Trophoblast cell (in vitro differentiated cells and primary cell): ENCODE measurements at regions not wholly inside any gene's neighbourhood (a gene's known extent, or its start where the extent isn't known, plus 50 kb on each side); places are given as distances from the start of the nearest gene placed in this dataset.

Source experiments
- DNase-seq, 2 donors: peaks; one replicate each; pipeline ENCODE4 v3.0.0-alpha.2; 2016
- H2AFZ ChIP-seq: 2 replicates; pipeline ENCODE4 v1.6.1; 2013; ENCODE audit warnings: low read length, moderate library complexity, mild to moderate bottlenecking; ENCODE audit not compliant: insufficient read depth, poor library complexity
- H2AK5ac ChIP-seq: 2 replicates; pipeline ENCODE4 v1.6.1; 2013; ENCODE audit warnings: mild to moderate bottlenecking, low read length
- H2BK120ac ChIP-seq: 2 replicates; pipeline ENCODE4 v1.6.1; 2013; ENCODE audit warnings: low read length, mild to moderate bottlenecking, moderate library complexity; ENCODE audit not compliant: insufficient read depth, poor library complexity
- H2BK12ac ChIP-seq: 2 replicates; pipeline ENCODE4 v1.6.1; 2013; ENCODE audit warnings: mild to moderate bottlenecking, low read length, moderate library complexity
- H2BK5ac ChIP-seq: 2 replicates; pipeline ENCODE4 v1.6.1; 2013; ENCODE audit warnings: low read length, low read depth, moderate library complexity, mild to moderate bottlenecking; ENCODE audit not compliant: poor library complexity
- H3K14ac ChIP-seq: 2 replicates; pipeline ENCODE4 v1.6.1; 2013; ENCODE audit warnings: mild to moderate bottlenecking, low read length
- H3K18ac ChIP-seq: 2 replicates; pipeline ENCODE4 v1.6.1; 2013; ENCODE audit warnings: mild to moderate bottlenecking, low read length
- H3K23ac ChIP-seq: 2 replicates; pipeline ENCODE4 v1.6.1; 2013; ENCODE audit warnings: low read length
- H3K27ac ChIP-seq: 2 replicates; pipeline ENCODE4 v1.5.1; 2013; ENCODE audit warnings: low read depth, mild to moderate bottlenecking, inconsistent platforms, low read length, moderate library complexity
- H3K27me3 ChIP-seq: 2 replicates; pipeline ENCODE4 v1.6.1; 2013; ENCODE audit warnings: inconsistent platforms, mild to moderate bottlenecking, low read length, moderate library complexity; ENCODE audit not compliant: insufficient read depth
- H3K36me3 ChIP-seq, 2 experiments: 1 replicate in 1 of 2; 2 replicates in 1 of 2; pipeline ENCODE4 v1.6.1; 2013; ENCODE audit warnings: low read length in 2 of 2, mild to moderate bottlenecking in 2 of 2, moderate library complexity in 1 of 2; ENCODE audit not compliant: insufficient read depth in 2 of 2, control insufficient read depth in 1 of 2
- H3K4ac ChIP-seq: 2 replicates; pipeline ENCODE4 v1.6.1; 2013; ENCODE audit warnings: low read depth, mild to moderate bottlenecking, low read length, moderate library complexity
- H3K4me1 ChIP-seq, 2 experiments: 1 replicate in 1 of 2; 2 replicates in 1 of 2; pipeline ENCODE4 v1.6.1; 2013; ENCODE audit warnings: low read length in 2 of 2, mild to moderate bottlenecking in 2 of 2, moderate library complexity in 1 of 2; ENCODE audit not compliant: insufficient read depth in 2 of 2, control insufficient read depth in 1 of 2
- H3K4me2 ChIP-seq: 2 replicates; pipeline ENCODE4 v1.6.1; 2013; ENCODE audit warnings: inconsistent platforms, mild to moderate bottlenecking, low read length, moderate library complexity
- H3K4me3 ChIP-seq: 2 replicates; pipeline ENCODE4 v1.5.1; 2013; ENCODE audit warnings: mild to moderate bottlenecking, low read depth, low read length, inconsistent platforms
- H3K79me1 ChIP-seq: one replicate; pipeline ENCODE4 v1.6.1; 2013; ENCODE audit warnings: low read length
- H3K79me2 ChIP-seq: 2 replicates; pipeline ENCODE4 v1.6.1; 2013; ENCODE audit warnings: low read length, mild to moderate bottlenecking; ENCODE audit not compliant: control insufficient read depth, insufficient read depth, poor library complexity
- H3K9ac ChIP-seq: 2 replicates; pipeline ENCODE4 v1.6.1; 2013; ENCODE audit warnings: mild to moderate bottlenecking, low read length
- H3K9me3 ChIP-seq: 2 replicates; pipeline ENCODE4 v1.6.1; 2013; ENCODE audit warnings: low read depth, mild to moderate bottlenecking, control low read depth, inconsistent platforms, low read length; ENCODE audit not compliant: insufficient read depth
- H4K12ac ChIP-seq: 2 replicates; pipeline ENCODE4 v1.6.1; 2013; ENCODE audit warnings: low read depth, mild to moderate bottlenecking, low read length, moderate library complexity
- H4K8ac ChIP-seq: 2 replicates; pipeline ENCODE4 v1.6.1; 2013; ENCODE audit warnings: low read depth, mild to moderate bottlenecking, low read length, moderate library complexity
- H4K91ac ChIP-seq: one replicate; pipeline ENCODE4 v1.6.1; 2013; ENCODE audit warnings: low read depth, mild to moderate bottlenecking, low read length, moderate library complexity
- WGBS: extraction: QIAGEN DNeasy Blood & Tissue Kit; methylation state at CpG from one replicate; pipeline ENCODE4 v1.1.7; 2013; ENCODE audit warnings: missing lambda C conversion rate; ENCODE audit not compliant: insufficient read length, insufficient coverage; ENCODE audit errors: extremely low coverage; 5-methylcytosine and 5-hydroxymethylcytosine counted together

DNA sequence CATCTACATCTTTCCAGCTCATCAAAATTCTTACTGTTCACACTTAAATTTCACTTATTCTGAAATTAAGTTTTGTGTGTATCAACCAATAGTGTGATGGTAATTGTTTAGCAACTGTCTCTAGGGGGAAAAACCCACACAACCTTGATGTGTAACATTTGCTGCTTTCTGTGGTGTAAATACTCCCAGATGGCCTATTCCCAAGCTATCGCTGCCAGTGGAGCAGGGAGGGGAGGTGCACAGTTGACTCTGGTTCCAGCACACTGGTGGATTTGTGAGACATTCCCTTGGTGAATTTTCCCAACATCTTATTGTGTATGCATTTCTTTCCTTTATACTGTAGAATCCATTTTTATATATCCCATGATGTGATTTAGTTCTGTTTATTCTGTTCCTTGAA lies 275.9 kb upstream of the SHH start:
- no peaks in the 10 kb centered on the region for H3K9me3 ChIP-seq
- H4K91ac ChIP-seq, result no peak overlapping the region
- H3K4me3 ChIP-seq, result no peak overlapping the region
- H3K18ac ChIP-seq, result no peak overlapping the region
- H3K36me3 ChIP-seq, result no peaks in the 10 kb centered on the region
- no peaks in the 10 kb centered on the region for H3K79me1 ChIP-seq
- no peak overlapping the region for H2AK5ac ChIP-seq
- no peak overlapping the region for H2BK12ac ChIP-seq
- no peak for DNase-seq
- H3K79me2 ChIP-seq, result no peaks in the 10 kb centered on the region
- H3K23ac ChIP-seq, result no peak overlapping the region
- no peak overlapping the region for H2BK120ac ChIP-seq
- no peak overlapping the region for H2AFZ ChIP-seq
- no peak overlapping the region for H3K9ac ChIP-seq
- H3K14ac ChIP-seq, result no peak overlapping the region
- H3K4ac ChIP-seq, result no peak overlapping the region
- no peak overlapping the region for H3K27ac ChIP-seq
- WGBS, result no CpG with 5 or more reads among the region's 1 CpG
- no peak overlapping the region for H4K12ac ChIP-seq
- H2BK5ac ChIP-seq, result no peak overlapping the region
- no peaks in the 10 kb centered on the region for H3K4me1 ChIP-seq
- H3K4me2 ChIP-seq, result no peak overlapping the region
- H4K8ac ChIP-seq, result no peak overlapping the region
- no peaks in the 10 kb centered on the region for H3K27me3 ChIP-seq

DNA sequence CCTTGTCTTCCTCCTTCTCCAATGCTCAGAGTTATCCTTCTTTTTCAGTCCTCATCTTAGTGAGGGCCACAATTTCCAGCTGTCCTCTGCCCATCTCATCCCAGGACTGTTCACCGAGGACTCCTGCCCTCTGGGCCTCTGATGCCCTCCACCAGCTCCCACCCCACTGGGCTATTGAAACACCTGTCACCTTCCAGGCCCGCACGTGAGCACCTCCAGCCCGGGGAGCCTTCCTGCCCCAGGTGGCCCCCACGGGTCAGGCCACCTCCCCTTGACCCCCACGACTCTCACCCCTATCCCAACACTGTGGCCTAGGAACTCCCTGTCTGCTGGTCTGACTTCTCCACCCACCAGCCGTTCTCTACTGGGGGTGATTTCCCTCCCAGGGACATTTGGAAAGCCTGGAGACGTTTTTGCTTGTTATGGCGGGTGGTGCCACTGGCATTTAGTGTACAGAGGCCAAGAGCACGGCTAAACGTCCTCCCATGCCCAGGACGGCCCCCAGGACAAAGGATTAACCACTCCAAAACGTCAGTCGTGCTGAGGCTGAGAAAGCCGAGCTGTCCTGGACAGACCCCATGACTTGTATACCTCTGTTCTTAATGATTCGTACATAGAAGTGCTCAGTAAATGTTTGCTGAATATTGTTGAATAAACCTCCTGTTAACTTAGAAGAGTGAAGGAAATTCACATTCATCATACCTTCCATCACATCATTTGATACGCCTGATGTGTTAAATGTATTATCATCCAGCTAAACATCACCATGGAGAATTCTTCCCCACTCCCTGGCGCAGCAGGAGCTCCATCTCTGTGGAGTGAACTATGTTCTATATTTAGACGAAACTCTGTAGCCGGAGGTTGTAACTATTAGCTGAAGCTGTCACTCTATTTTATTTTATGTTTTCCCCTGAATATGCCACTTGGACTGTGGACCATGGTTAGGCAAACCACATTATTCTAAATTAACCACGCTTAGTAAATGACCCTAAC lies 270.1 kb upstream of the SHH start:
- H3K36me3 ChIP-seq, result no peaks in the 10 kb centered on the region
- H3K4me3 ChIP-seq, result peak overlapping the region; percentile 50
- no CpG with 5 or more reads among the region's 21 CpGs for WGBS

DNA sequence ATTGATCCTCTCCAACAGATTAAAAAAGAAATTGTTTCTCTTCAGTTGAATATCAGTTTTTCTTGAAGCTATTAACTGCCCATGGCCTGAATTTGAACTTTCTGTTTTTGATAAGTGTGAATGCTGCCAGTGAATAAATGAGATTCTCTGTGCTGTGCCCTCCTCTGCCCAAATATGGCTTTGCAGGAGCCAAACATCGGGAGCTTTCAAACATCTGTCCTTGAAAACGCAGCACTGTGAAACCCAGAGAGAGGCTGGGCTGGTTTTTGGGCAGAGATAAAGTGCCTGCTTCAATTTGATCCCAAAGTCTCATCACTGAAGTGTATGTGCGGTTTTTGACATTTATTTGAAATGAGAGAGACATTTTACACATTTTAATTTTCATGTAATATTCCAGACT lies 268.3 kb upstream of the SHH start:
- no peak for DNase-seq
- Histone ChIP-seq H3K4ac (no peak overlapping the region), H4K12ac (no peak overlapping the region), H3K79me1 (no peaks in the 10 kb centered on the region), H3K9me3 (peaks cover 4% of the 10 kb centered on the region), H3K23ac (no peak overlapping the region), H3K79me2 (no peaks in the 10 kb centered on the region), H3K18ac (no peak overlapping the region), H3K9ac (no peak overlapping the region), H2AK5ac (no peak overlapping the region), H3K36me3 (no peaks in the 10 kb centered on the region), H3K4me2 (no peak overlapping the region), H3K27ac (no peak overlapping the region), H3K27me3 (no peaks in the 10 kb centered on the region), H3K4me3 (no peak overlapping the region), H2BK120ac (no peak overlapping the region), H2BK5ac (no peak overlapping the region), H3K14ac (no peak overlapping the region), H4K91ac (no peak overlapping the region), H2BK12ac (no peak overlapping the region), H4K8ac (no peak overlapping the region), H3K4me1 (no peaks in the 10 kb centered on the region), H2AFZ (no peak overlapping the region)
- WGBS, result no CpG with 5 or more reads among the region's 3 CpGs

More for the DNA sequence above, 270.1 kb upstream of the SHH start:
- H3K4me1 ChIP-seq, result no peaks in the 10 kb centered on the region
- no peak overlapping the region for H3K4ac ChIP-seq
- no peak overlapping the region for H3K23ac ChIP-seq
- no peak overlapping the region for H3K4me2 ChIP-seq
- H2AK5ac ChIP-seq, result no peak overlapping the region
- H3K9me3 ChIP-seq, result peaks cover 4% of the 10 kb centered on the region
- no peak overlapping the region for H2BK5ac ChIP-seq
- no peaks in the 10 kb centered on the region for H3K79me2 ChIP-seq
- H3K14ac ChIP-seq, result no peak overlapping the region
- H2BK120ac ChIP-seq, result no peak overlapping the region
- no peak overlapping the region for H4K91ac ChIP-seq
- H4K8ac ChIP-seq, result no peak overlapping the region
- H2BK12ac ChIP-seq, result no peak overlapping the region
- no peak overlapping the region for H2AFZ ChIP-seq
- H3K9ac ChIP-seq, result no peak overlapping the region
- H4K12ac ChIP-seq, result no peak overlapping the region
- H3K18ac ChIP-seq, result no peak overlapping the region
- H3K27me3 ChIP-seq, result no peaks in the 10 kb centered on the region
- no peaks in the 10 kb centered on the region for H3K79me1 ChIP-seq
- no peak for DNase-seq
- no peak overlapping the region for H3K27ac ChIP-seq

DNA sequence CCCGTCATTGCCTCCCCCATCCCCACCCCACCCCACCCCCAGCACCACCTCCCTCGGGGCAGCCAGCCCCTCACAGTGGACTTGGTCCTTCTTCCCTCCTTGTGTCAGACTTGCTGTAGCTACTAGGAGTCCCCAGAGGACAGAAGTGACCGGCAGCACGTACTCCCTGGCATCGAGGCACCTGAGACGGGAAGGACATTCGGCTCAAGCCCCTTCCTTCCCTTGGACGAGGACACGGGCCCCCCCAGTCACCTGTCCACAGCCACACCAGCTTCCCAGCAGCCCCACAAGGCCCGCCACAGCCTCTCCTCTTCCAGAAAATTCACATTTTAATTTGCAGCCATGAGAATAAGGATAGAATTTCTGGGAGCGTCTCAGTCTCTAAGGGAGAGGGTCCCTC lies 267.8 kb upstream of the SHH start:
- H2BK5ac ChIP-seq, result no peak overlapping the region
- no peaks in the 10 kb centered on the region for H3K36me3 ChIP-seq
- no peaks in the 10 kb centered on the region for H3K4me1 ChIP-seq
- no peak overlapping the region for H3K18ac ChIP-seq
- WGBS, result no CpG with 5 or more reads among the region's 11 CpGs
- H3K79me2 ChIP-seq, result no peaks in the 10 kb centered on the region
- H3K4me2 ChIP-seq, result no peak overlapping the region
- no peak overlapping the region for H4K12ac ChIP-seq
- no peak overlapping the region for H3K4ac ChIP-seq
- H2BK120ac ChIP-seq, result no peak overlapping the region
- no peak overlapping the region for H3K14ac ChIP-seq
- no peak overlapping the region for H3K4me3 ChIP-seq
- peaks cover 4% of the 10 kb centered on the region for H3K9me3 ChIP-seq
- H3K27ac ChIP-seq, result no peak overlapping the region
- no peak overlapping the region for H4K91ac ChIP-seq
- H2AK5ac ChIP-seq, result no peak overlapping the region
- no peak overlapping the region for H2BK12ac ChIP-seq
- H3K23ac ChIP-seq, result no peak overlapping the region
- DNase-seq, result no peak
- no peak overlapping the region for H2AFZ ChIP-seq
- H3K79me1 ChIP-seq, result no peaks in the 10 kb centered on the region
- no peak overlapping the region for H3K9ac ChIP-seq
- no peaks in the 10 kb centered on the region for H3K27me3 ChIP-seq
- no peak overlapping the region for H4K8ac ChIP-seq
